GM12878 (cell line): ENCODE measurements at regions not wholly inside any gene's neighbourhood (a gene's known extent, or its start where the extent isn't known, plus 50 kb on each side); places are given as distances from the start of the nearest gene placed in this dataset.

Source experiments
- ATAC-seq: fragments of 200-7000 bp; cut with Tn5 transposase; 3 replicates; pipeline ENCODE4 v1.9.1; 2020; ENCODE audit warnings: mild to moderate bottlenecking, moderate library complexity
- BruUV-seq: library from RNA; stranded (reverse); fragments of 400-500 nt; replicated peaks from 2 replicates; lab custom pipeline; 2021; lab: Mats Ljungman, UMichigan
- CTCF ChIA-PET: fragments of 300-600 bp; sonication (Branson Sonifier 250); formaldehyde crosslinking; extraction: SDS; loops from one replicate; lab custom pipeline; 2021; ENCODE audit warnings: inconsistent platforms; lab: Yijun Ruan, JAX
- POLR2A ChIA-PET: fragments of 350-600 bp; formaldehyde crosslinking; extraction: SDS; loops from one replicate; lab custom pipeline; 2021; ENCODE audit warnings: inconsistent platforms; lab: Charles Lee
- RAD21 ChIA-PET: fragments of 300-600 bp; sonication (Branson Sonifier 250); formaldehyde crosslinking; loops from one replicate; lab custom pipeline; 2023; ENCODE audit warnings: antibody characterized with exemption; ENCODE audit not compliant: unreplicated experiment; lab: Charles Lee
- SMC1A ChIA-PET: fragments of 300-600 bp; sonication (Branson Sonifier 250); formaldehyde crosslinking; loops from one replicate; lab custom pipeline; 2023; ENCODE audit not compliant: unreplicated experiment, uncharacterized antibody; lab: Charles Lee
- DNase-seq: peaks from one replicate; pipeline ENCODE4 v3.0.0-alpha.2; 2011; ENCODE audit warnings: low read depth, low spot score
- FAIRE-seq: peaks from 3 replicates; lab custom pipeline; 2011; peaks lifted over from hg19 to GRCh38; lab: Jason Lieb, UNC
- H2AFZ ChIP-seq: 2 replicates; pipeline ENCODE4 v1.6.0; 2011; ENCODE audit warnings: low read depth, low read length, control low read depth; ENCODE audit not compliant: control insufficient read depth
- H3K27ac ChIP-seq: 2 replicates; pipeline ENCODE4 v1.5.1; 2011; ENCODE audit warnings: control low read depth; ENCODE audit not compliant: control insufficient read depth, insufficient read depth
- H3K27me3 ChIP-seq, 2 experiments: replicated peaks in 1 of 2; 2 replicates each; pipeline versions ENCODE4 v1.6.0 to v1.6.1; 2011; ENCODE audit warnings: low read length in 1 of 2; ENCODE audit not compliant: control insufficient read depth in 2 of 2, insufficient read depth in 2 of 2
- H3K36me3 ChIP-seq, 2 experiments: 2 replicates each; pipeline ENCODE4 v1.5.1; 2011; ENCODE audit warnings: low read length in 1 of 2; ENCODE audit not compliant: control insufficient read depth in 2 of 2, insufficient read depth in 2 of 2
- H3K4me1 ChIP-seq: 2 replicates; pipeline ENCODE4 v1.6.1; 2011; ENCODE audit warnings: mild to moderate bottlenecking, low read length, moderate library complexity, mixed read lengths; ENCODE audit not compliant: control insufficient read depth, insufficient read depth
- H3K4me2 ChIP-seq: 2 replicates; pipeline ENCODE4 v1.6.0; 2011; ENCODE audit warnings: control low read depth; ENCODE audit not compliant: control insufficient read depth, insufficient read depth
- H3K4me3 ChIP-seq: fragments of 200-600 bp; sonication (generic); 2 replicates; pipeline ENCODE4 v1.5.1; 2016
- H3K79me2 ChIP-seq: 2 replicates; pipeline ENCODE4 v1.6.0; 2011; ENCODE audit warnings: low read length; ENCODE audit not compliant: control insufficient read depth, insufficient read depth
- H3K9ac ChIP-seq: 2 replicates; pipeline ENCODE4 v1.8.0; 2011; ENCODE audit warnings: low read length, control low read depth, mixed read lengths; ENCODE audit not compliant: control insufficient read depth, insufficient read depth
- H3K9me3 ChIP-seq: replicated peaks from 3 replicates; pipeline ENCODE4 v1.5.1; 2011; ENCODE audit warnings: mild to moderate bottlenecking, low read length; ENCODE audit not compliant: control insufficient read depth, insufficient read depth
- H4K20me1 ChIP-seq: 2 replicates; pipeline ENCODE4 v1.6.0; 2011; ENCODE audit not compliant: control insufficient read depth, insufficient read depth
- BCL11A ChIP-seq: IDR thresholded peaks from 2 replicates; pipeline ENCODE4 v1.6.1; 2011; ENCODE audit warnings: low read depth, low read length
- BHLHE40 ChIP-seq, 2 experiments: fragments of 450-650 bp in 1 of 2; IDR thresholded peaks; 2 replicates each; pipeline ENCODE4 v1.6.1; 2011 to 2017; ENCODE audit warnings: low read depth in 2 of 2, borderline replicate concordance in 1 of 2, improper control_type of control experiment in 1 of 2, low read length in 1 of 2, mild to moderate bottlenecking in 1 of 2
- CHD4 ChIP-seq: fragments of 200-600 bp; sonication (generic); IDR thresholded peaks from 2 replicates; pipeline ENCODE4 v1.6.1; 2016; ENCODE audit warnings: mild to moderate bottlenecking
- E4F1 ChIP-seq: fragments of 450-650 bp; IDR thresholded peaks from 2 replicates; pipeline ENCODE4 v1.6.1; 2018; ENCODE audit warnings: borderline replicate concordance, mild to moderate bottlenecking; ENCODE audit not compliant: partially characterized antibody
- HSF1 ChIP-seq: fragments of 150-350 bp; IDR thresholded peaks from 2 replicates; pipeline ENCODE4 v1.6.1; 2014; ENCODE audit warnings: mild to moderate bottlenecking, low read depth, low read length
- IRF5 ChIP-seq: fragments of 450-650 bp; IDR thresholded peaks from 2 replicates; pipeline ENCODE4 v1.6.1; 2017; ENCODE audit warnings: borderline replicate concordance
- MEF2B ChIP-seq: fragments of 450-650 bp; IDR thresholded peaks from 2 replicates; pipeline ENCODE4 v1.6.1; 2018; ENCODE audit warnings: mild to moderate bottlenecking, moderate library complexity; ENCODE audit not compliant: partially characterized antibody, poor library complexity, severe bottlenecking
- NFIC ChIP-seq: IDR thresholded peaks from 2 replicates; pipeline ENCODE4 v1.6.1; 2012; ENCODE audit warnings: low read depth, mild to moderate bottlenecking, inconsistent platforms, low read length, moderate library complexity
- NFYA ChIP-seq: IDR thresholded peaks from 2 replicates; pipeline ENCODE4 v1.6.1; 2011; ENCODE audit warnings: low read depth, mild to moderate bottlenecking, low read length, improper control_type of control experiment, borderline replicate concordance
- NR2C2 ChIP-seq: IDR thresholded peaks from 2 replicates; pipeline ENCODE4 v1.6.1; 2011; ENCODE audit warnings: borderline replicate concordance, low read depth; ENCODE audit not compliant: control insufficient read depth, insufficient read length
- NR2F1 ChIP-seq: fragments of 450-650 bp; conservative IDR thresholded peaks from 2 replicates; pipeline ENCODE4 v1.6.1; 2017; ENCODE audit warnings: mild to moderate bottlenecking
- PAX8 ChIP-seq: fragments of 450-650 bp; IDR thresholded peaks from 2 replicates; pipeline ENCODE4 v1.6.1; 2017; ENCODE audit warnings: mild to moderate bottlenecking, moderate library complexity
- POU2F2 ChIP-seq: IDR thresholded peaks from 3 replicates; pipeline ENCODE4 v1.6.1; 2011; ENCODE audit warnings: low read depth, mild to moderate bottlenecking, low read length, borderline replicate concordance
- RBBP5 ChIP-seq: fragments of 200-600 bp; sonication (generic); conservative IDR thresholded peaks from 2 replicates; pipeline ENCODE4 v1.6.1; 2016
- SMAD1 ChIP-seq: fragments of 450-650 bp; IDR thresholded peaks from 2 replicates; pipeline ENCODE4 v1.6.1; 2018; ENCODE audit warnings: mild to moderate bottlenecking, low read depth; ENCODE audit not compliant: partially characterized antibody
- TAF1 ChIP-seq: IDR thresholded peaks from 2 replicates; pipeline ENCODE4 v1.6.1; 2011; ENCODE audit warnings: mild to moderate bottlenecking, low read depth, low read length, borderline replicate concordance
- TARDBP ChIP-seq: IDR thresholded peaks from 2 replicates; pipeline ENCODE4 v1.6.1; 2016; ENCODE audit warnings: borderline replicate concordance
- ZNF622 ChIP-seq: fragments of 450-650 bp; IDR thresholded peaks from 2 replicates; pipeline ENCODE4 v1.6.1; 2017; ENCODE audit warnings: mild to moderate bottlenecking, inconsistent platforms
- WGBS: methylation state at CpG from one replicate; pipeline ENCODE4 v1.1.6; 2016; ENCODE audit warnings: low lambda C conversion rate; ENCODE audit not compliant: insufficient replicate concordance, insufficient coverage; ENCODE audit errors: missing lambda C conversion rate; 5-methylcytosine and 5-hydroxymethylcytosine counted together
- in situ Hi-C: fragments of 300-500 bp; cut with MboI; formaldehyde crosslinking; loops from 9 replicates; pipeline ENCODE4 v1.14.3; 2018; ENCODE audit warnings: mixed read lengths
- intact Hi-C: fragments of 100-400 bp; cut with micrococcal nuclease; formaldehyde crosslinking; loops from one replicate; pipeline ENCODE4 v1.14.2; 2022; ENCODE audit not compliant: unreplicated experiment

GRCh38 chr11:25565846-25566245 lies 766.1 kb upstream of the ANO3 start (continued):
- no peak for TF ChIP-seq SMAD1
- TF ChIP-seq NR2F1, result no peak
- TF ChIP-seq NR2C2, result no peak
- no peak for TF ChIP-seq NFIC
- TF ChIP-seq NFYA, result no peak
- no peak for TF ChIP-seq PAX8
- TF ChIP-seq RBBP5, result no peak
- no peak for TF ChIP-seq CHD4
- TF ChIP-seq POU2F2, result no peak
- no peak for TF ChIP-seq BHLHE40 (IDR thresholded peaks at IDR 0.05; ENCODE audit: borderline replicate concordance in 1 of 2, low read depth in 2 of 2, low read length in 1 of 2)
- TF ChIP-seq, all 136 proteins: peak for 0

GRCh38 chr11:25566298-25567200 lies 765.4 kb upstream of the ANO3 start:
- TF ChIP-seq MEF2B (no peak), E4F1 (no peak), ZNF622 (no peak), IRF5 (no peak), TAF1 (no peak), HSF1 (no peak), TARDBP (no peak), BCL11A (no peak), BHLHE40 (IDR thresholded peaks at IDR 0.05; ENCODE audit: borderline replicate concordance in 1 of 2, low read depth in 2 of 2, low read length in 1 of 2) (no peak)
- BruUV-seq, result no TSS peak
- Histone ChIP-seq H3K27me3 (no peaks in the 10 kb centered on the region), H3K9me3 (no peaks in the 10 kb centered on the region), H2AFZ (no peak overlapping the region), H3K4me3 (no peak overlapping the region), H3K36me3 (no peaks in the 10 kb centered on the region), H4K20me1 (no peaks in the 10 kb centered on the region), H3K4me1 (no peaks in the 10 kb centered on the region), H3K4me2 (no peak overlapping the region), H3K9ac (no peak overlapping the region), H3K27ac (no peak overlapping the region), H3K79me2 (no peaks in the 10 kb centered on the region)
- ChIA-PET CTCF (no interaction called here), POLR2A (no interaction called here), RAD21 (no interaction called here), SMC1A (no interaction called here)
- in situ Hi-C loops (no loop called here), intact Hi-C loops (no loop called here)
- no peak for ATAC-seq
- FAIRE-seq, result no peak
- WGBS, result 19% methylated on average over 4 of the region's 5 CpGs
- no peak for DNase-seq
